Islet precursor cell (in vitro differentiated cells): ENCODE measurements at regions not wholly inside any gene's neighbourhood (a gene's known extent, or its start where the extent isn't known, plus 50 kb on each side); places are given as distances from the start of the nearest gene placed in this dataset.
"Not testable (repeated sequence)": the region's sequence is repeated elsewhere in the genome, so short reads cannot be mapped to it uniquely, and the experiment has no call there.

ENCODE experiments used
- DNase-seq: peaks from one replicate; pipeline ENCODE4 v3.0.0-alpha.2; 2018

DNA sequence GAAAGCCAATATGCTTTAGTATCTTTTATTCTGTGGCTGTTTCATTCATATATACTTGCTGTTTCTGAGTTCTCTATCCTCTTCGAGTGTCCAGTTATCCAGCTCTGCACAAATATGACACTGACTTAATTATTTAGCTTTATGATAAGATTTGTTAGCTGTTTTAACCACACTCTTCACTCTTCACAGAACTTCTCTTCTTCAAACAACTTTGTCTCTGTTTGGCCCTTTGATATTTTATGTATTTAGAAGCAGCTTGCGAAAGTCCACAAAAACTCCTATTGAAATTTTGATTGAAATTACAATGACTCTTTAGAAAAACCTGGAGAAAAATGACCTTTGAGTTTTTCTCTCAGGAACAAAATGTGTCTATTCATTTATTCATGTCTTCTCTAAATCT is 407.0 kb downstream of the CPS1 start:
- DNase-seq: no peak

DNA sequence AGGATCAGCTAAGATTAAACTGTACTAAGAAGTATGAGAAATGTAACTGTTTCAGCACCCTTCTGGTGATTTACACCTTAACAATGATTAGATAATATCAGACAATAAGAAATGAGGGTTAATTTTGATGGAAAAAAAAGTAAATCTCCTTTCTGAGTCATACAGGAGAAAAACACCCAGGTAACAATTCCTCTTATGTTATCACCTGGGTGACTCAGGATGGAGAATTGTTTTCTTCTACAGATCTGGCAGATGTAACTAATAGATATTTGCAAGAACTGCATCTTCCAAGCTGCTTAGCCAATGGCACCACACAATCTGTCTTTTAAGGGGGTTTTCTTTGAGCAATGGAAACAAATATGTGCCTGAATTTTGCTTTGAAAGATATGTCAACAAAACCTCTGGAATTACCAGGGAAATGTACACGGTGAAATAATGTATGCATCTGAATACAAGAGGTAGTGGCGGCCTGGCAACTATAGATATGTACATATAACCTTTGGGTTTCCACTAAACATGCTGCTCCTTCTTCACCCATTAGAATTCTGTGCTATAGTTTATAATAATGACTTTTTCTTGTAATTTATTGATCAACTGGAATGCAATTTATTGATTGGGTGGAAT is 407.9 kb downstream of the CPS1 start:
- no peak for DNase-seq

DNA sequence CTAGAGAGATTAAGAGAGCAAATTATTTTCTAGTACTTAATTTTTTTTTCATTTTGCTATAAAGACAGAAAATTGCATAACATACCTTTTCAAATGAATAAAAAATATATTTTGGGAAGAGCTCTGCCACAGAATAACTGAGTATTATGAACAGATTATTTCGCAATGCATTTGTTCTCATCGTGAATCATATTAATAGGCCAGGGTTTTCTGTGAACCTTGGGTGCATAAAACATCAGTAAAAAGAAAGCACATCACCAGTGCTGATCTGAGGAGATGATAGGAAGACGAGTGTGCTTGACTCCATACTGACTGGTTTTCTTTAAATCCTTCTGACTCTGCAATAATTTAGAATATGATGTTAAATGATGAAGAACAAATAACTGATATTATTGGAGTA is 409.1 kb downstream of the CPS1 start:
- DNase-seq: no peak

DNA sequence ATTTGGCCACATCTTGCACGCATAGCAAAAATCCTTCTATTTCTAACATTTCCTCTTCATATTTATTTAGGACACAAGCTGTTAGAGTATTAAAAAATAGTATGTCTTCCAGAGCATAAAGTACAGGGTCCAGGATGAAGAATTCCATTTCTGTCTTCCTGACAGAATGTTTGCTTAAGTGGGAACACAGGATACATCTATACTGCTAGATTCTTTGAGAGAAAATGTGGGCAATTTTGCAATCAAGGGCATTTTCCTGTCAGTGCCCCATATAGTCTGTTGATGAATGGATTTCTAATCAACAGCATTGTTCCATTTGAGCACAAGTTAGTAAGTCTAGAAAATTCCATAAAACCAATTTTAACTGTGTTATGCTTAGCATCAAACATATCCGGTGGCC is 409.9 kb downstream of the CPS1 start:
- DNase-seq: no peak

DNA sequence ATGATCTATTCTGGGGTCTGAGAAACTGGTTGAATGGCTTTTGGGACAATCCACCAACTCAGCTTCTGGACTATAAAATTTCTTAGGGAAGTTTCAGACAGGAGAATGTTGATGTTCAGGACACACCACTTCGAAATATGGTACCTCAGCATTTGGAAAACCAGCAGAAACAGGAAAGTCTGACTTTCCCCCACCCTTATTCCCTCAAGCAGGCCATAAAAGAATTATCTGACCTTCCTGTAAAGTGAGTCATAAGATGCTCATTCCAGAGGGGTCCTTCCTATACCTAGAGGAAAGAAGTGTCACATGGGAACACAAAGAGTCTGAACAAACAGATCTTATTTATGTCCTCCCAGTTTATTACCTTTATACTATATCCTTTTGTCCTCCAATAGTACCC is 415.0 kb downstream of the CPS1 start:
- peak; percentile 73 for DNase-seq

DNA sequence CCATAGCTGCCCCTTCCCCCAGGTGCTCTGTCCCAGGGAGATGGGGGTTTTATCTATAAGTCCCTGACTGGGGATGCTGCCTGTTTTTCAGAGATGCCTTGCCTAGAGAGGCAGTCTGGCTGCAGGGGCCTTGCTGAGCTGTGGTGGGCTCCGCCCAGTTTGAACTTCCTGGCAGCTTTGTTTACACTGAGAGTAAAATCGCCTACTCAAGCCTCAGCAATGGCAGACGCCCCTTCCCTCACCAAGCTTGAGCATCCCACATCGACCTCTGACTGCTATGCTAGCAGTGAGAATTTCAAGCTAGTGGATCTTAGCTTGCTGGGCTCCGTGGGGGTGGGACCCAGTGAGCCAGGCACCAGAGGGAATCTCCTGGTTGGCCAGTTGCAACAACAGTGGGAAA is 430.4 kb downstream of the CPS1 start:
- not testable (repeated sequence) for DNase-seq

DNA sequence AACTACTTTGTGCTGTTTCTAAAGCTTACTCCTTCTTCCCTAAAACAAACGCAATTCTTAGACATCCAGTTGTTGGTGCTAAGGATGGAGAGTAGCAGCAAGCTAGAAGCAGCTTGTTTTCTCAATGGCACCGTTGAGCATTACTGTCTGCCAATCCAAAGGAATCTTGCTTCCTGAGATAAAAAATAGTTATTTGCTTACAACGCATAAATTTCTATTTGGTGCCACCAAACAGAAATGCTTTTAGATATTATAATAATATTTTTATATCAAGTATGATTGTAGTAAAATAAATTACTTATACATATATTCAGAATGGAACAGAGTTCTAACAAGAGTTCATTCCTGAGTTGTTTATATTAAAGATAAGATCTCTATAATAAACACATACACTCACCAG is 434.7 kb downstream of the CPS1 start:
- no peak for DNase-seq

DNA sequence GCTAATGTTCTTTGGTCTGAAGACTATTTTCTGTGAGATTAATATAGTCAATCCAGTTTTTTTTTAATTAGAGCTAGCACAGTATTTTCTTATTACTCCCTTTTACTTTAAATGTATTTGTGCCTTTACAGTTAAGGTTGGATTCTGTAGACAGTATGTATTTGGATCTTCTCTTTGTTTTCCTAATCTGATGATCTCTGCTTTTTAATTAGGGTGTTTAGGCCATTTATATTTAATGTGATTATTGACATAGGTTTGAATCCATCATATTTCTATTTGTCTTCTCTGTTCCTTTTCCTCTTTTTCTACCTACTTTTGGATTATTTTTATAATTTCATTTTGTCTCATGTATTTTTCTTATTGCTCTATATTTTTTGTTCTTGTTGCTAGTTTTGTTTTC is 437.7 kb downstream of the CPS1 start:
- DNase-seq: no peak

DNA sequence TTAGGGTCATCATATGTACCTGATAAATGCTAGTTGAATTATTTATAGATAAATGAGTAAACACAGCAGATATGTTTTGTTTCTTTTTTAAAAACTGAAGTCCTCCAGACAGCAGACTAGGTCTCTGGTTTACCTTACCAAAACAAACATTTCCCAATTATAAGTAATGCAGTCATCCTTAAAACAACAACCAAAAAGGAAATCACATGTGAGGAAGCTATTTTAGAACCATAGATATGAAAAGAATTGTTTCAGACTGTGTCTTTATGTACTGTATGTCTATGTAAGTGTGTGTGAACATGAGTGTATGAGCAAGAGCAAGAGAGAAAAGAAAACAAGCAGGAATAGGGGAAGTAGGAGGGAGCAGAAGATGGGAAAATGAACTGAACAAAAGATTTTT is 441.0 kb downstream of the CPS1 start:
- no peak for DNase-seq

DNA sequence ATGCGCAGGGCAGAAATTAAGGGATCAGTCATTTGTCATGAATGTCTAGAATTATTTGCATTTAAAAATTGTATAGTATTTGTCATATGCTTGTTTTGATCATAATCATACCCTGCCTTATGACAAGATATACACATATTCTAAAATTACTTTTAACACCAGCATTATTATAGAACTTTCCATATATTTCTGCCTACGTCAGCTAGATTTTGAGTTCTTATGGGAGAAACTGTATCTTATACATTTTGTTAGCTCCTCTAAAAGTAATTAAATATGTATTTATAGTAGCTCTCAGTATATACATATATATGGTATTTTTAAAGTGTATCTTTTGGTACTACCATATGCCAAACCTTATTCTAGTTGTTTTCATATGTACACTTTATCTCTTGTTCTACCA is 441.9 kb downstream of the CPS1 start:
- no peak for DNase-seq

DNA sequence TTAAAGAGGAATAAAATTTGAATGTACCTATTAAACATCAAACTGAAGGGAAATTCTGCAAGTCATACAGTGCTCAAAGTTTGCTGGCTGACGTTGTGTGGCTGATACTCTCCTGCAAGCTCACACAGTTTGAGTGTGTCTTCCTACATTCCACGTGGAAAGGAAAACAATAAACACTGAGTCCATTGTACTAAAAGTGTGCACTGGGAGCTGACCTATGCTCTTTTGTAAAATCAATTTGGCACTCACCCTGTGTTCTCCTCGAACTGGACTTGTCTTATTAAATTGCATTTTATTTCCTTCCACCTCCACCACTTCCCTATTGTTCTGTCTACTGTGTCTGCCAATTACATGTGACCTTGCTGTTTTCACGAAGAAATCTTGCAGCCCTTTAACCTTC is 458.0 kb downstream of the CPS1 start:
- no peak for DNase-seq

DNA sequence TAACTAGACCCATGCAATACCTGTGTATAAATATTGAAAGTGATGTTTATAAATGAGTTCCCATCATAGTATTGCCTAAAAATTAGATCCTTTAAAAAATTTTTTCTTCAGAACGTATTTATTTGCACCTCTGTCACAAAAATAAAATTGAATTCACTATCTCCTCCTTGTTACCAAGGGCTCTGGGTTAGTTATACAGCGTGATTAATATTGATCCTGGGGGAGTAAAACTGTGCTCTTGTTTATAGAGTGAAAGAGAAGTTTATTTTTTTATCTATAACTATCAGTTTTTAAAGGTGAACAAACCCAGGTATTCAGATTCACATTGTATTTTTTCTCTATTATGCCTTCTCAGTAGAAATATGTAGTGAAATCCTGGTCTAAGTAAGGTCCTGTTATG is 458.5 kb downstream of the CPS1 start:
- DNase-seq: no peak

DNA sequence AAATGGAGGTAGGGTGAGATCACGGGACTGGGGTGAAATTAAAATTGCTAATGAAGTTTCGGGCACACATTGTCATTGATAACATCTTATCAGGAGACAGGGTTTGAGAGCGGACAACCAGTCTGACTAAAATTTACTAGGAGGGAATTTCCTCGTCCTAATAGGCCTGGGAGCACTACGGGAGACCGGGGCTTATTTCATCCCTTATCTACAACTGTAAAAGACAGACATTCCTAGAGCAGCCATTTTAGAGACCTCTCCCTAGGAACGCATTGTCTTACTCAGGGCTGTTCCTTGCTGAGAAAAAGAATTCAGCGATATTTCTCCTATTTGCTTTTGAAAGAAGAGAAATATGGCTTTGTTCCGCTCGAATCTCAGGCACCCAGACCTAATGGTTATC is 468.7 kb downstream of the CPS1 start:
- DNase-seq: not testable (repeated sequence)

DNA sequence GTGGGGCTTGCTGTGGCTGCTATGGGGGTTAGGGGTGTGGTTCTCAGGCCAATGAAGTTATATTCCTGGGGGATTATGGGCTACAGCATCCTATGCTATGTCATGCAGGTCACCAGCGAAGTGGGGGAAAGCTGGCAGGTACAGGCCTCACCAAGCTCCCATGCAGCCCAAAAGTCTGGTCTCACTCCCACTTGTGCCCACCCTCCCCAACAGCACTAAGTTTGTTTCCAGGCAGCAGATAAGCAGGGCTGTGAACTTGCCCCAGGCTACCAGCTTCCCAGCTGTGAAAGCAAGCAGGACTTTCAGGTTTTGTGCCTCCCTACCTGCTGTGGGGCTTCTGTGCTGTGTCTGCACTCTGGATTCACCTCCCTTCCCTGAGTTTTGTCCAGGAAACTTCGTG is 469.7 kb downstream of the CPS1 start:
- DNase-seq: peak; percentile 70

DNA sequence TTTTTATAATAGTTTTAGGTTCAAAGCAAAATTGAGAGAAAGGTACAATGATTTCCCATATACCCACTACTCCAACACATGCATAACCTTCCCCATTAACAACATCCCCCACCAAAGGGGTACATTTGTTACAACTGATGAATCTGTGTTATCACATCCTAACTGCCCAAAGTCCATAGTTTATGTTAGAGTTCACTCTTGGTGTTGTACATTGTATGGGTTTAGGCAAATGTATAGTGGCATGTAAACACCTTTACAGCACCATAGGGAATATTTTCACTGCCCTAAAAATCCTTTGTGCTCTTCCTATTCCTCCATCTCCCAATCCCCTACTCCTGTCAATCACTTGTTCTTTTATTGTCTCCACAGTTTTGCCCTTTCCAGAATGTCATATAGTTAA is 471.6 kb downstream of the CPS1 start:
- DNase-seq: no peak

DNA sequence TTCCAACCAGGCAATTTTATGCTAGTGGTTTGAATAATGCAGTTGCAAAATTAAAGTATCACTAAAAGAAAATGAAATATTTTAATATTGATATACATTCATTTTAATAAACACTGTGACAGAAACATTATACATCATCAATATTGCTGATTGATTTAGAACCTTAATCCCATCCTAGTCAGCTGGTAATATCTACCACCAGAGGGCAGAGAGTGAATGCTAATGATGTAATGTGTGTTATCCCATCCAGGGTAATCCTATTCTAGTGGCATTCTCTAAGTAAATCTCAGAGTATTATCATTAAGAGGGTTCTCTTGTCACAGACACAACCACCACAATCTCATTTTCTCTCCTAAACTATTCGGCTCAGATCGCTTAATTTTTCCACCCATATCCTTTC is 477.4 kb downstream of the CPS1 start:
- no peak for DNase-seq

DNA sequence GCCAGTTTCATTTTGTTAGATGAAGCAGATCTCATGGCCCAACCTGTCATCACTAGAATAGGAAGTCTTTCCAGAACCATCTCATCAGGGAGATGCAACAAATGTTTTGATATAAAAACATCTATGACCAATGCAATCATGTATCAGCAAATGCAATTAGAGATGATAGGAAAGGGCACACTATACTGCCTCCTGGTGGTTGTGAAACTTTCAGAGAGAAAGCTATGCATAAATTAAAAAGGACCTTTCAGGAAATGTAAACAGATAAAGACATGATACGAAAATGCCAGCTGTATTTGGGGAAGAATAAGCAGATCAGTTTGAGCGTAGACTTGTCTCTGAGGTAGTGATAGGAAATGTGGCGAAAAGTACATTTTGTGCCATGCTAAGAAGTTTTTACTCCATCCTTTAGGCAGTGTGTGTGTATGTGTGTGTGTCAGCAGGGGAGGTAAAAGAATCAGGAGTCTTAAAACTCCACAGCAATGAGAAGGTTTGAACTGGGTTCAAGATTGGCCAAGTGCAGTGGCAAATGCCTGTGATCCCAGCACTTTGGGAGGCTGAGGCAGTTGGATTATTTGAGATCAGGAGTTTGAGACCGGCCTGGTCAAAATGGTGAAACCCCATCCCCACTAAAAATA is 479.3 kb downstream of the CPS1 start:
- no peak for DNase-seq

DNA sequence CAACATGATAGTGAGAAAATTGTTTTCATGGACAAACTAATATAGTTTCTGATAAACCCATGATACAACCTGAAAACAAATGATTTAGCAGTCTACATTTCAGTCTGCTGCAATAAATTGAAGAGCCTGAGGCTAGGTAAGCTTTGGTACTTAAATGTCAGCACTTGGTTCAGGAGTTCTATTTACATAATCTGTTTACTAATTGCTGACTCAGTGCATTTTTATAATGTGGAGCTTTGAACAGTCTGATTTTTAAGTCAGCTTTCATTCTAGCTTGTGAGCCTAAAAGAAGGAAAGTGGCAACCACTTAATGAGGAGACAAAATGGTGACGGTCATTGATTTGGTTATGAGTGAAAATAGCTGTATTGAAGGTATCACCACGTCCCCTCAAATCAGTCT is 488.6 kb downstream of the CPS1 start:
- no peak for DNase-seq

DNA sequence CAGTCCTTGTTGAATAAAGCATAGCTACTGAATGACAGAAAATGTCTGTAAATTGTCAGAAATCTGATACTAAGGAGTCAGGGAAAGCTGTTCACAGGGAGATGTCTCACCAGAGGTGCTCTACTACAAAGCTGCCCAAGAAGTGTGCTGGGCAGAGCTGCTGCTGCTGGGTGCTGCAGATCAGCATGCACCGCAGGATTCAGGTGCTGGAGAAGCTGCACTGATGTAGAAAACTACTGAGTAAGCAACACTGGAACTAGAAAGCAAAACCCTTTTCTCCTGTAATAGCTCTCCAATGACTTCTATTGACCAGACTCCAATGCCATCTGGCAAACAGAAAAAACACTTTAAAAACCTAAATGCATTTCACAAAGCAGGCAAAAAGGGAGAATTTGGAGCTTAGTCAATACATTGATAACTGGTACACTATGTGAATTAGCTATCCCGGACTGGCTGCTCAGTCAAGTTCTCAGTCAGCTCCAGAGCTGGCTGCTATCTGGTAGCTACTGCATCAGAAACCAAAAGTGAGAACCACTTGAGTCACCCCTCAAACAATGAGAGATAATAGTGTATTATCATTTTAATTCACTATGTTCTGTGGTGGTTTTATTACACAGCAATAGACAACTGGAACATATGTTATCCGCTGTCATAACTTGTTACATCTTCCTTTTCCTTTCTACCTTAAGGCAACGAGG is 493.1 kb downstream of the CPS1 start:
- DNase-seq: no peak

DNA sequence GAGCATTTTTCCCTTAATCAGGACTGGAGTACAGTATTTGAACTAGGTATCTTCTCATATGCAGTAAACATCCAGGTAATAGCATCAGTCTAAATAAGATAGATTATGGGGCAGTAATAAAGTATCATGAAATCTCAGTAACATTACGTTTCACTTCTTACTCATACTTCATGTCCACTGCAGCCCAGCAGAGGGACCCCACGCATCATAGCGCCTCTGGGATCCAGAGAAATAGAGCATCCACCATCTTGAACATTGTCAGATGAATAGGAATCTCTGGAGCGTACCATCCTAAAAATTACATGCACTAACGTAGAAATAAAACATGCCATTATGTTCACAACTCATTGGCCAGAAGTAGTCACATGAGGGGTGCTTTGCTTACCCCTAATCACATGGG is 499.0 kb downstream of the CPS1 start:
- peak; percentile 62 for DNase-seq

DNA sequence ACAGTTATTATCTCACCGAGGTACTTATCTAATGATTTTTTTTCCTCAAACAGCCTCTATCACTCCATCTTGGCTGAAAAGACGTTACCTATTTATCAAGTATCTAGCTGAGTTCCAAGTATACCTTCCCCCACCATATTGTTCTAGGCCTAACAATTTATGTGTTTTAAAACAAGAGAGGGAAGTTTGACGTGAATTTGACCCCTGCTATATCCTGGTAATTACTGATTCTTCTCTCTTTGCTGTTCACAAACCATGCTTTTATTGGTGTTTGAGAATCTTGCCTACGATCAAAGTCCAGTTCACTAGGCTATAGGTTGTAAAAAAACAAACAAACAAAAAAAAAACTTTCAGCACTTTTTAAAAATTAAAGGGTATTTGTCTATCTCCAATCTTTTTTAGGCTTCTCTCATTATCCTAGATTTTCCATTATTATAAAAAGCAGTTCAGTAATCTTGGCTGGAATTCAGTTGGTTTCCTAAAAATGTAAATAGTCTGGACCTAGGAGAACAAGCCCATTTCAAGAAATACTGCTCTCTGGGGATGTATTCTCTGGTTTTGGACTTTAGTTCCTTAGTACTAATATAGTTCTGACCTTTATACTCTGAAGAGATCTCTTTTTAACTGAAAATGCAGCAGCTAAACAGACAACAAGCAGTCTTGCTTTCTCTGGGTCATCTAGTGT is 505.4 kb downstream of the CPS1 start:
- DNase-seq: no peak

DNA sequence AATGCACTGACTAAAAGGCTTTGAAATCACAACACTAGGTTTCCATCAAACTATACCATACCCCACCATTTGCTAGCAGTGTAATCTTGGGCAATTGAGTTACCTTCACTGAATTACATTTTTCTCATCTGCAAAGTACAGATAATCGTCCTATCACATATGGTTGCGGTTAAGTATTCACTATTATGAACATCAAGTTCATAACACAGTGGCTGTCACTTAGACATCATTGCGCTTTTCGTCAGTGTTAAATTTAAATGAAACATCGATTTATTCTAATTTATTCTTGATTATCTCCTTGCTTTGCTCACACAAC is 505.9 kb downstream of the CPS1 start:
- no peak for DNase-seq

DNA sequence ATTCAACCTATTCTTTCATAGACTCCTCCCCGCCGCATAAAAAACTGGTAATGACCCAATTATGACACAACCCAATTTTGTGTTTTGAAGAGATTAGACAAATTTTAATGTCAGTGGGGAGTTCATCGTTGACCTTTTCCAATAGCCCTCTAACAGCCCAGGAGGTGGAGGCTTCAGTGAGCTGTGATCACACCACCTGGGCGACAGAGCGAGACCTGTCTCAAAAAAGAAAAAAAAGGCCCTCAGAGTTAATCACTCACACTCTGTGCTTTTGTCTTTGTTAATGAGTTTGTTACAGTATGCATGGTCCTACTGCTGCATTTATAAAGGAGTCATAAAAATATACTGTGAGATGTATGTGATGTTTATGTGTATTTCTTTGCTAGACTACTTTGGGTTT is 510.6 kb downstream of the CPS1 start:
- DNase-seq: no peak

DNA sequence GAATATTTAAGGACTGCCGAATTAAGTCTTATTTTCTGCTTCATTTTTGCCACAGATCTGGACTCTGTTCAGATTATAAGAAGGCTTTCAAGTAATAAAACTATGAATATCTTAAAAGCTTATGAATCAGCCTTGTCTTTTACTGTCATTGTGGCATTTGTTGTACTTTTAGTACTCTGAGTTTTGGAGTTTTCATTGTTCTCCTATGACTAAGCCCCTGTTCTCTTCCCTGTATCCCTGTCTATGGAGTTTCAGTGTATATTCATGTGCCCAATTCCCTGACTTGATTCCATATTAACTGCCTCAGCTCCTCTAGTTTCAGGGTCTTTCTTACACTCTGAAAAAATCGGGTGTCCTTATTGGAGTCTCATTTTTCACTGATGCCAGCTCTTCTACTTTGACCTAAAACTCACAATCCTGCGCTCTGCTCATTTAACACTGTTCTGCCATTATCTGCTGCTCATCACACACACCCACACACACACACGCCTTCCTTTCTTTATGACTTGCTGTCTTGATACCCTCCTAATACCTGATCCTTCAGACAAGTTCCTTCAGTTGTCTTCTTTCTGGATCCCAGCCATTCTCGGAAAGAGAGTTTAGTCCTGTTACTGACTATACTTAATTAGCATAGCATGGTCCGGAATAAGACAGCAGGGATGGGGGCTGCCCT is 511.8 kb downstream of the CPS1 start:
- DNase-seq: no peak
